Activated CD8-positive, alpha-beta T cell treated with anti-CD3 and anti-CD28 coated beads, Interleukin-2, amount 10 ng/mL, durations not matched to agents 7 days and 5 days (primary cell): ENCODE measurements at regions not wholly inside any gene's neighbourhood (a gene's known extent, or its start where the extent isn't known, plus 50 kb on each side); places are given as distances from the start of the nearest gene placed in this dataset.

Experiments used
- ATAC-seq: fragments of 150-1000 bp; cut with Tn5 transposase; one replicate; pipeline ENCODE4 v1.10.0; 2021; ENCODE audit warnings: moderate library complexity
- CTCF ChIA-PET: fragments of 350-600 bp; sonication (Branson Sonifier 250); formaldehyde crosslinking; loops from one replicate; lab custom pipeline; 2021; ENCODE audit warnings: antibody characterized with exemption; lab: Charles Lee
- POLR2A ChIA-PET: fragments of 350-600 bp; sonication (Branson Sonifier 250); formaldehyde crosslinking; loops from one replicate; lab custom pipeline; 2021; ENCODE audit warnings: antibody characterized with exemption; lab: Charles Lee
- DNase-seq: peaks from one replicate; pipeline ENCODE4 v3.0.0-alpha.2; 2020
- H3K27ac Mint-ChIP-seq: one replicate; pipeline ENCODE4 v1.8.0; 2021; ENCODE audit warnings: mild to moderate bottlenecking, mixed read lengths
- H3K27me3 Mint-ChIP-seq: one replicate; pipeline ENCODE4 v1.8.0; 2021; ENCODE audit warnings: low read depth, mixed read lengths
- H3K36me3 Mint-ChIP-seq: one replicate; pipeline ENCODE4 v1.8.0; 2021; ENCODE audit warnings: low read depth, mixed read lengths
- H3K4me1 Mint-ChIP-seq: one replicate; pipeline ENCODE4 v1.8.0; 2021; ENCODE audit warnings: low read depth, mixed read lengths
- H3K4me3 Mint-ChIP-seq: one replicate; pipeline ENCODE4 v1.8.0; 2021; ENCODE audit warnings: mild to moderate bottlenecking, mixed read lengths
- H3K9me3 Mint-ChIP-seq: one replicate; pipeline ENCODE4 v1.8.0; 2022; ENCODE audit warnings: mixed read lengths; ENCODE audit not compliant: insufficient read depth

GRCh38 chr4:137649711-137650450 lies 117.6 kb upstream of the PCDH18 start:
- no peaks in the 10 kb centered on the region for H3K36me3 Mint-ChIP-seq
- ChIA-PET CTCF (no interaction called here), POLR2A (no interaction called here)
- H3K4me1 Mint-ChIP-seq = no peaks in the 10 kb centered on the region
- H3K9me3 Mint-ChIP-seq = no peaks in the 10 kb centered on the region
- H3K27ac Mint-ChIP-seq = no peak overlapping the region
- H3K27me3 Mint-ChIP-seq = no peaks in the 10 kb centered on the region
- DNase-seq (no peak), ATAC-seq (no peak)
- no peak overlapping the region for H3K4me3 Mint-ChIP-seq

- H3K4me3 Mint-ChIP-seq = no peak overlapping the region
- H3K9me3 Mint-ChIP-seq = no peaks in the 10 kb centered on the region
- no peak overlapping the region for H3K27ac Mint-ChIP-seq
- ChIA-PET CTCF (no interaction called here), POLR2A (no interaction called here)
- no peaks in the 10 kb centered on the region for H3K4me1 Mint-ChIP-seq
- H3K27me3 Mint-ChIP-seq = no peaks in the 10 kb centered on the region
- DNase-seq = no peak
- H3K36me3 Mint-ChIP-seq = no peaks in the 10 kb centered on the region
- no peak for ATAC-seq
Observed at GRCh38 chr4:137648531-137648930, 116.2 kb upstream of the PCDH18 start.

- POLR2A ChIA-PET = no interaction called here
- Mint-ChIP-seq H3K4me3 (no peak overlapping the region), H3K27ac (no peak overlapping the region), H3K9me3 (no peaks in the 10 kb centered on the region), H3K4me1 (no peaks in the 10 kb centered on the region), H3K36me3 (no peaks in the 10 kb centered on the region), H3K27me3 (no peaks in the 10 kb centered on the region)
- ATAC-seq (no peak), DNase-seq (no peak)
- CTCF ChIA-PET = no interaction called here
Observed at GRCh38 chr4:137647375-137647774, 115.1 kb upstream of the PCDH18 start.

DNA sequence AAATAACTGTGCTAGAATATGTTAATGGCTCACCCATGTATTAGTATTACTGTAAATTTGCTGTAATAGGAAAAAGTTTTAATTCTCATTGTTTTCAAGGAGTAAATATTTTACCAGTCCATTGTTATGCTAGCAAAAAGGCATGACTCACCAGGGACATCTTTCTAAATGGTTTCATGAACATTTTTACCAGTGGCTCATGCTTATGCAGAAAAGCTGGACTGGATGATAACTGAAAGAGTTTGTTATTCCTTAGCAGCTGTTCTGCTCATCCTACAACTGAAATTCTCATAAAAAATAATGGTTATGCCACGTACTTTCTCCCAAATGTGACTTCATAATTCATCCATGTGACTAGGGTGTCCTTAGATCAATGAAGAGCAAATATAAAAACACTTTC lies 111.9 kb upstream of the PCDH18 start:
- no peaks in the 10 kb centered on the region for H3K4me1 Mint-ChIP-seq
- POLR2A ChIA-PET = no interaction called here
- H3K27ac Mint-ChIP-seq = no peak overlapping the region
- no peak overlapping the region for H3K4me3 Mint-ChIP-seq
- no peaks in the 10 kb centered on the region for H3K27me3 Mint-ChIP-seq
- DNase-seq (no peak), ATAC-seq (no peak)
- CTCF ChIA-PET = no interaction called here
- no peaks in the 10 kb centered on the region for H3K9me3 Mint-ChIP-seq
- no peaks in the 10 kb centered on the region for H3K36me3 Mint-ChIP-seq

DNA sequence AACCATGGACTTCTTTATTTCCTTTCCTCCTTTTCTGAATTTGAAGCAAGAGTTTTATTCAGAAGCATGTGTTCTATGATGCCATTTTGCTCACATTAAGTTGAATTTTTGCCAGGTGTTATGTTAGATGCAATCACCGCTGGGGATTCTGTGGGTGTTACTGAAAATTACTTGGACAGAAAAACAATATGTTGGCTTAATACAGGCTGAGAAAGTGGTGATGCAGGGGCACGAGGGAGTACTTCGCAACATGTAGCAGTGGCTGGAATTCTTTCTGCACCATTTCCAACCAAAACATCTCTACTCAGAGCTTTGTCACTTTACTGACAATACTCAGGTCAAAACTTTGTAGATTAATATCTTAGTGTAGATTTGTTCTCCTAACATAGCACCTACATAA lies 109.2 kb upstream of the PCDH18 start:
- Mint-ChIP-seq H3K4me1 (no peaks in the 10 kb centered on the region), H3K27me3 (no peaks in the 10 kb centered on the region), H3K27ac (no peak overlapping the region), H3K36me3 (no peaks in the 10 kb centered on the region), H3K4me3 (no peak overlapping the region), H3K9me3 (no peaks in the 10 kb centered on the region)
- ChIA-PET CTCF (no interaction called here), POLR2A (no interaction called here)
- DNase-seq (no peak), ATAC-seq (no peak)

DNA sequence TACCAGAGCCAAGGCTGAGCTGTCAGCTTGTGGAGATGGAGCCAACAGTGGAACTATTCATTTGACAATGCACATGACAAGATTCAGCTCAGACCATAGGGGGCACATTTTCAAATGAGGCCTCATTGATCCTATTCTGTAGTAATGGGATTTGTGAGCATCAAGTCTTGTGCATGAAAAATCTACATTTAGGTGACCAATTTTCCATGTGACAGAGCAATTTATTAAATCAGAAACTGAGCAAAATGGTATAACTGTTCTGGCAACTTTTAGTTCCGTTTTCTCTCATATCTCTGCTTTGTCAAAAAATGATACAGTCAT lies 108.5 kb upstream of the PCDH18 start:
- ChIA-PET CTCF (no interaction called here), POLR2A (no interaction called here)
- DNase-seq (no peak), ATAC-seq (no peak)
- Mint-ChIP-seq H3K36me3 (no peaks in the 10 kb centered on the region), H3K9me3 (no peaks in the 10 kb centered on the region), H3K4me3 (no peak overlapping the region), H3K27ac (no peak overlapping the region), H3K27me3 (no peaks in the 10 kb centered on the region), H3K4me1 (no peaks in the 10 kb centered on the region)

- ChIA-PET CTCF (no interaction called here), POLR2A (no interaction called here)
- Mint-ChIP-seq H3K4me3 (no peak overlapping the region), H3K27ac (no peak overlapping the region), H3K9me3 (no peaks in the 10 kb centered on the region), H3K36me3 (no peaks in the 10 kb centered on the region), H3K4me1 (no peaks in the 10 kb centered on the region), H3K27me3 (no peaks in the 10 kb centered on the region)
- no peak for DNase-seq
- no peak for ATAC-seq
Observed at GRCh38 chr4:137640156-137640837, 108.0 kb upstream of the PCDH18 start.

DNA sequence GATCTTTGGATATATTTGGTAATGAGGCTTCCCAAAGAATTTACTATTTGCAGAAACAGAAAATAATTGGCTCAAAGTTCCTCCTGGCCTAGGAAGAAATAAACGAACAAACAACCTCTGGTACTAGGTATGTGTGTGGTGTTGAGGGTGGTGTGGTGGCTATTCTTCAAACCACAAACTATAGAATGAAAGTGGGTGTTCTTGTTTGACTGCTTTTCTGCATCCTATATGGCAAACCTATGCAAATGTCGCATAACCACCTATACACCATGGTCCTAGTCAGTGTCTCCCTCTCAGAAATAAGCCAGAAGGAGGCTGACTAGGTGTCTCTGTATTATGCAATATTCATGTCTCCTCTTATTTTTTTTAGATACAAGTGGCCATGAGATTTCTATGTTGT lies 106.6 kb upstream of the PCDH18 start:
- Mint-ChIP-seq H3K4me3 (no peak overlapping the region), H3K27ac (no peak overlapping the region), H3K36me3 (no peaks in the 10 kb centered on the region), H3K4me1 (no peaks in the 10 kb centered on the region), H3K27me3 (no peaks in the 10 kb centered on the region), H3K9me3 (no peaks in the 10 kb centered on the region)
- POLR2A ChIA-PET = no interaction called here
- ATAC-seq (no peak), DNase-seq (no peak)
- CTCF ChIA-PET = no interaction called here

- Mint-ChIP-seq H3K9me3 (no peaks in the 10 kb centered on the region), H3K36me3 (no peaks in the 10 kb centered on the region), H3K4me1 (no peaks in the 10 kb centered on the region), H3K27ac (no peak overlapping the region), H3K27me3 (no peaks in the 10 kb centered on the region), H3K4me3 (no peak overlapping the region)
- no peak for ATAC-seq
- ChIA-PET POLR2A (no interaction called here), CTCF (no interaction called here)
- no peak for DNase-seq
Observed at GRCh38 chr4:137635601-137636000, 103.3 kb upstream of the PCDH18 start.

- Mint-ChIP-seq H3K36me3 (no peaks in the 10 kb centered on the region), H3K4me3 (no peak overlapping the region), H3K9me3 (no peaks in the 10 kb centered on the region), H3K27ac (no peak overlapping the region), H3K4me1 (no peaks in the 10 kb centered on the region), H3K27me3 (no peaks in the 10 kb centered on the region)
- ATAC-seq = no peak
- CTCF ChIA-PET = no interaction called here
- DNase-seq = no peak
- POLR2A ChIA-PET = no interaction called here
Observed at GRCh38 chr4:137635108-137635507, 102.8 kb upstream of the PCDH18 start.

DNA sequence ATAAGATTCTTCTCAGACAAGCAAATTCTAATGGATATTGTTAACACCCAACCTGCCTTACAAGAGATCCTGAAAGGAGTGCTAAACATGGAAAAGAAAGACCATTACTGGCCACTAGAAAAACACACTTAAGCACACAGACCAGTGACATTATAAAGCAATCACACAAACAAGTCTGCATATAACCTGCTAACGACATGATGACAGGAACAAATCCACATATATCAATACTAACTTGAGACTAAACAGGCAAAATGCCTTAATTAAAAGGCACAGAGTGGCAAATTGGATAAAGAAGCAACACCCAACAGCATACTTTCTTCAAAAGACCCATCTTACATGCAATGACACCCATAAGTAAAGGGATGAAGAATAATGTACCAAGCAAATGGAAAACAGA lies 100.5 kb upstream of the PCDH18 start:
- no peaks in the 10 kb centered on the region for H3K9me3 Mint-ChIP-seq
- DNase-seq (no peak), ATAC-seq (no peak)
- no peak overlapping the region for H3K4me3 Mint-ChIP-seq
- CTCF ChIA-PET = no interaction called here
- H3K4me1 Mint-ChIP-seq = no peaks in the 10 kb centered on the region
- H3K36me3 Mint-ChIP-seq = no peaks in the 10 kb centered on the region
- H3K27ac Mint-ChIP-seq = no peak overlapping the region
- no peaks in the 10 kb centered on the region for H3K27me3 Mint-ChIP-seq
- POLR2A ChIA-PET = no interaction called here

DNA sequence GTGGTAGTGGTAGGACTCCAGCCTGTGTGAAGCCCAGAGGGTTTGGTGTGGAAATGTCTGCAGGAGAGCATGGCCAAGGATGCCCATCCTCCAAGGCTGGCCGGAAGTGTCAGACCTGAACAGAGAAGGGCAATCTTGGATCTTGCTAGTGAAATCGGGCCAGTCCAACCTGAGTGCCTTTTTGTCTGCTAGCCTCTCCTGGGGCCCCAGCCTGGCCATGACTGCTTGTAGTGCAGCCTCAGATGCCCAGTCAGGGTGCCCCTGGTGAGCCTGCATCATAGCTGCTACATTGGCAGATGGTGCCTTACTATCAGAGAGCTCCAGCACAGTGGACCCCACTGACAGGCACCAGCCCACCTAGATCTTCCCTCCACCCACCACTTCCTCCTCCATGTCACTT lies 99.3 kb upstream of the PCDH18 start:
- H3K27me3 Mint-ChIP-seq = no peaks in the 10 kb centered on the region
- H3K9me3 Mint-ChIP-seq = no peaks in the 10 kb centered on the region
- ChIA-PET CTCF (no interaction called here), POLR2A (no interaction called here)
- H3K4me1 Mint-ChIP-seq = no peaks in the 10 kb centered on the region
- H3K4me3 Mint-ChIP-seq = no peak overlapping the region
- DNase-seq (no peak), ATAC-seq (no peak)
- no peak overlapping the region for H3K27ac Mint-ChIP-seq
- H3K36me3 Mint-ChIP-seq = no peaks in the 10 kb centered on the region

- no peaks in the 10 kb centered on the region for H3K9me3 Mint-ChIP-seq
- no peaks in the 10 kb centered on the region for H3K27me3 Mint-ChIP-seq
- H3K27ac Mint-ChIP-seq = no peak overlapping the region
- no peak for DNase-seq
- H3K36me3 Mint-ChIP-seq = no peaks in the 10 kb centered on the region
- no peak overlapping the region for H3K4me3 Mint-ChIP-seq
- ATAC-seq = no peak
- POLR2A ChIA-PET = no interaction called here
- CTCF ChIA-PET = no interaction called here
- no peaks in the 10 kb centered on the region for H3K4me1 Mint-ChIP-seq
Observed at GRCh38 chr4:137630252-137630651, 98.0 kb upstream of the PCDH18 start.
